ENCODE measurements at regions not wholly inside any gene's neighbourhood (a gene's known extent, or its start where the extent isn't known, plus 50 kb on each side); places are given as distances from the start of the nearest gene placed in this dataset.

GRCh38 chr1:112344754-112345423 lies 51.1 kb upstream of the CTTNBP2NL start:
- DNase-seq (no peak), ATAC-seq (ENCODE audit: insufficient read depth, low FRiP score) (no peak)
- no peaks in the 10 kb centered on the region for H3K9me3 ChIP-seq (ENCODE audit: control insufficient read depth in 4 of 4, insufficient read depth in 3 of 4, low read length in 3 of 4)
- no peak overlapping the region for H3K4me3 ChIP-seq
- no peak overlapping the region for H3K27ac ChIP-seq (ENCODE audit: low read depth in 1 of 2, low read length in 1 of 2)
- peaks cover 0 to 1% (median 0%) of the 10 kb centered on the region in 5 donors for H3K4me1 ChIP-seq (ENCODE audit: control insufficient read depth in 5 of 5, insufficient read depth in 5 of 5, low read length in 5 of 5)
- H3K9ac ChIP-seq (ENCODE audit: insufficient read depth in 1 of 2, low read length in 2 of 2), result no peak overlapping the region
- WGBS, 2 donors, result 30 to 49% methylated on average over 7 of the region's 7 CpGs
- no peak for TF ChIP-seq CTCF (IDR thresholded peaks at IDR 0.05; ENCODE audit: control extremely low read depth, extremely low read depth)
- no peaks in the 10 kb centered on the region for H3K36me3 ChIP-seq (ENCODE audit: control insufficient read depth in 4 of 4, insufficient read depth in 4 of 4, low read length in 4 of 4)
- no peaks in the 10 kb centered on the region for H3K27me3 ChIP-seq (ENCODE audit: control insufficient read depth in 3 of 3, insufficient read depth in 3 of 3, low read length in 2 of 3)
